Epidermal melanocyte (primary cell): ENCODE measurements at regions not wholly inside any gene's neighbourhood (a gene's known extent, or its start where the extent isn't known, plus 50 kb on each side); places are given as distances from the start of the nearest gene placed in this dataset.

Source experiments
- DNase-seq: peaks from one replicate; pipeline ENCODE4 v3.0.0; 2011; ENCODE audit warnings: low spot score; ENCODE audit not compliant: insufficient read length

GRCh38 chr5:86875539-86875938, 257.8 kb downstream of the COX7C start:
- DNase-seq: no peak

GRCh38 chr5:86878250-86878649, 260.5 kb downstream of the COX7C start:
- no peak for DNase-seq

DNA sequence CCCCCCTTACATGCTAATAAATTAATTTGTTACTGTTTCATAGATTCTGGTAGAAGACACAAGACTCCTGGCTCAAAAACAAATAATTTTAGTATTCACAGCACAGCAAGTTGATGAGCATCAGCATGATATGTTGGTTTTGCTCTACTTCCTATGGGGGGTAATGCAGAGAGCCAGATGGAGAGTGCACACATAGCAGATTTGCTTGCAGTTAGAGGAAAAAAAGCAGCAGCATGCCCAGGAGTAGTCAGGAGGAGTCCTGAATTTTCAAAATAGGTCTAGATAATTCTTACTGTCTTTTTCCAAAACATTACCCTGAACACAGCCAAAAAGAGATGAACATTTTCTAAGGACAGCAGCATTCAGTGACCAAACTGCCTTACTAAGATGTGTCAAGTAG, 261.3 kb downstream of the COX7C start:
- DNase-seq: no peak

DNA sequence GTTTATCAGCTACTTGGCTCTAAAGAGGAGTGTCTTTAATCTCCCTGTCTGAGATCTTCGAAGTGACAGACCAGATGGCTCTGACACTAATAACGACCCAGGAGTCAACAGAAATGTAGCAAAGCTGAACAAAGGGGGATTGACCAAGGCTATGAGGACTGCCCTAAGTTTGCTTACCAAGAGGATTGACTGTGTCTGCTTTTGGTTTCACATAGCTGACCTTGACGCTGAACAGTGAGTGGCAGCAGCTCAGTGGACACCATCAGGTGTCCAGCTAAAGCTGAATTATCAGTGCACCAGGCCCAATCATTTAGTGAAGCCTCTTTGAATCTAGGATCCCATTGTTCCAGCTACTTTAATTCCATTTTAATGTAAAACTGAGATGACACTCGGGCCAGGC, 262.6 kb downstream of the COX7C start:
- no peak for DNase-seq

- peak; percentile 57 for DNase-seq
Measured at GRCh38 chr5:86880785-86881492, 263.2 kb downstream of the COX7C start.

DNA sequence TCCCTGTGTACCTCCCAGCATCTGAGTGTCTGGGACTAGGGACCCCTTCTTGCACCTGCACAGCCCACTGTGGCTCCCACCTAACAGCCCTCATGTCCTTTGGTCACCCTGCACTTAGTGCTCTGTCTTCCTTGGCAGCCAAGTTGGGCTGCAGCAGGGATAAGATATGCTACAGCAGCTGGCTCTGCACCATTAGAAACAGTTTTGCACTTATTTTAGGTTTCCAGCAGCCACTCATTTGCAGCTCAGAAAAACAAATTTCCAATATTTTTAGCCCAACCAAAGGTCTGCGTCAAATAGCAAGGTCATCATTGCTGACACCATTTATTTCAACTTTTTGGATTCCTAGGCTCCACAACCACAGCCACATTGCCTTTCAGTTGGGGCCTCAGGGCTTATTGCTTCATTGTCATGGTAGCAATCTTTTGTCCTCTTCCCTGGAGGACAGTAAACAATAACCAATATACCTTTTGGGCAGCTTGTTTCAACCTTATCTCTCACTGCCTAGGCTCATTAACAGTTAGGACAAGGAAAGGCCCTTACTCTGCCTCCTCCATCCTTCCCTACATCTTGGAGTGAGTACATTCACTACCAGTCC, 263.9 kb downstream of the COX7C start:
- DNase-seq: no peak

DNA sequence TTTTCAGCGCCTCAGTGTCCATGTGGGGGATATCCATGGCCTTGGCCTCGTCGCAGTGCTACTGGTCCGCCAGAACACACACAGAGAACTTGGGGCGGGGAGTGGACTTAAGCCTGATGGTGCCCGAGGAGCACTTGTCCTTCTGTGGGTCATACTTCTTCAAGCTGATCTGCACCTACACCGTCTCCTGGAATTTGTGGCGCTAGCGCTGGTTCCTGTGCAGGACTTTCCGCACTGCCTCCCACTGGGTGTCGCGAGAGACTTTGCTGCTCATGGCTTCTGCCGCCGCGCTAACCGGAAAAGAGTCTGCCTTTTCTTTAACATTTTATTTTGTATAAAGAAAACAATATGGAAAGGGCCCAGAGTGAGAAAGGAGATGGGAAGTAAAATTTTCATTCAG, 266.9 kb downstream of the COX7C start:
- DNase-seq: no peak

- DNase-seq: no peak
Measured at GRCh38 chr5:86885011-86885410, 267.3 kb downstream of the COX7C start.

DNA sequence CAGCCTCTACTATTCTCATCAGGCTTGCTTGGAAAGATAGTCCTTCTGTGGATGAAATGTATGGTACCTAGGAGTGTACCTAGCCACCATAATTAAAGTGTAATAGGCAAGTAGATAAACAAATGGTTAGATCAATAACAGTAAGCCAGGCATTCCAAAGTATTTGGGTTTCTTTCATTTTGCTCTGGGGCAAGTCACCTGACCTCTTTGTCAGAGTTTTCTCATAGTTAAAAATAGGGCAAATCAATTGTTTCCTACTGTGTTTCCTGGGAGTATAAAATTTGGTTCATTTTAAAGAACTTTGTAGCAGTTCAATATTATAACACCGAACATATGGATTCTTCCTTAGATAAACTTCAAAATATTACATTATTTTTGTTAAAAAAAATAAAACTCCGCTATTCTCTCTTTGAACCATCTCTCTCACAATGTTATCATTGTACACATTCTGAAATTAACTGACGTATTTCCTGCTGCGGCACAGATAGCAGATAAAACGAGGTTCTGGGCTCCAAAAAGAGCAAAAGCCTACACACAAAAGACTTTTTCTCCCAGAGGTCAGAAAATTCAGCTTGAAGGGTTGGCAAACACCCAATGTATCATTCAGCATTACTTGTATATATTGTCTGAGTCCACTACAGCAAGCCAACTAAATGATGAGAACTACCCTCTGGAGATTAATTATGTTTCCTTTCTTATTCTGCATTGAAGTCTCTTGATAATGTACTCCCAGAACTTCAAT, 267.9 kb downstream of the COX7C start:
- peak; percentile 25 for DNase-seq

- no peak for DNase-seq
Measured at GRCh38 chr5:86890375-86890774, 272.6 kb downstream of the COX7C start.

- no peak for DNase-seq
Measured at GRCh38 chr5:86894056-86894455, 276.3 kb downstream of the COX7C start.

GRCh38 chr5:86896916-86897315, 279.2 kb downstream of the COX7C start:
- no peak for DNase-seq

DNA sequence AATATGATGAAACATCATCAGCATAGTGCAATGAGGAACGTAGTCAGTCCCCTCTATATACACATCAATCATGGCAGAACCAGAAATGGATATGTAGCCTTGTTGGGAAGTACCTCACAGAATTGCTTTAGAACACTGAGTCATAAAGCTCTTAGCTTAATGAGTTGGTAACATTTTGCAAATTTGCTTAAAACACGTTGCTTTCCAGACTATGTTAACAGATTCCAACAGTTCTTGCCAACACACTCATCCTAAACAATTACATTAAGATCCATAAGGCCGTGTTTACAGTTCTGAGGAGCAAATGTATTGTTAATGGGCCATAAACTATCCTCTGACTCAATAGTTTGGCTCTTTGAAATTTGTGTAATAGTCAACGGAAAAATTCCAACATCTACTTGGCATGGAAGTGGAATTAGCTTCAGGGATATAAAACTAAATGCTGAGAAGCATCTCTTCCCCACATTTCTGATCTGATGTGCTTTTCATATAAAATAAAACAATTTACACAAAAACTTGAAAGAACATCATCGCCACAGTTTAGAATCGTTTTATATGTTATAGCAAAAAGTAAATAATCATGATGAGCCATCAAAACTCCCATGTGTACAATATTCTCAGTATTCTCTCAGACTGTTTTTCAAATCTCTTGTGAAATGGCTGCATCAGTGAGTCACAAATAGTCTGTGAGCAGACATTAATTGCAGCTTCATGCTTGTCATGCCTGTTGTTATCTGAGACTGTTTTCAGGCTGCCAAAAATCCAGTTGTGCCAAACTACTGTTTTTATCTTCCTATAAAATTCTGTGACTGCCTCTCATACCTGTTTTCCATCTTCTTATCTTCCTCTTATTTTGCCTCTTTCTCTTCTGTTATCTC, 291.9 kb downstream of the COX7C start:
- DNase-seq: no peak

DNA sequence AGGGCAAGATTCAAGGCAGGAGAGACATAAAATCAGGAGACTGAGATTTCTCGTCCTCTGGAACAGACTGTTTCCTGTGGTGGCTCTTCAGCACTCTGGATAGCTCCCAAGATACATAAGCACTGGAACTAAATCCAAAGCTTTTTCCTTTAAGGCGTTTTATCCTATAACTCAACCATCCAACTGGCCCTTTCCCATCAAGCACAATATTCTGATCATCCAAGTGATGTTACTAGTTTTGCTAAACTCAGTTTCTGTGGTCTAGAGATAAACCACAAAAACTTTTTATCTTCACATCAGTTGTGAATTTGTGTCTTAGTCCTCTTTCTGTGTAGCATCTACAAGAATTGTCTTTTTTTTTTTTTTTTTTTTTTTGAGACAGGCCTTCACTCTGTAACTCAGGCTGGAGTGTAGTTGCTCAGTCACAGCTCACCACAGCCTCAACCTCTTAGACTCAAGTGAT, 299.4 kb downstream of the COX7C start:
- peak; percentile 17 for DNase-seq

DNA sequence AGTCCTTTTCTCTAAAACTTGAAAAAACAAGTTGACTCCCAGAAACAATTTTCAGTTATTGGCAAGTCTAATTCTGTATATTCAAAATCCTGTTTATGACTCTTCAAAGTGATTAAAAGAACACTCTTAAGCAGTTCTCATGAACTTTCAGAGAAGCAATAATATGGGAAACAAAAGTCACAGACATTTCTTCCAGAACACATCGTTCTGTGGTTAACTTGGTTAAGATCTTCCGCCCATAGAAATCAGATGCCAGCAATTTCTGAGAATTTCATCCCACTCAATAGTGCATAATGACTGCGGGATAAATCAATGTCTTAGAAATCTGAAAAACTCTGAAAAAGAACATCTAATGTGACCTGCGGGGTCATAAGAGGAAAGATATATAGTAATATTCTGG, 300.5 kb downstream of the COX7C start:
- DNase-seq: no peak

DNA sequence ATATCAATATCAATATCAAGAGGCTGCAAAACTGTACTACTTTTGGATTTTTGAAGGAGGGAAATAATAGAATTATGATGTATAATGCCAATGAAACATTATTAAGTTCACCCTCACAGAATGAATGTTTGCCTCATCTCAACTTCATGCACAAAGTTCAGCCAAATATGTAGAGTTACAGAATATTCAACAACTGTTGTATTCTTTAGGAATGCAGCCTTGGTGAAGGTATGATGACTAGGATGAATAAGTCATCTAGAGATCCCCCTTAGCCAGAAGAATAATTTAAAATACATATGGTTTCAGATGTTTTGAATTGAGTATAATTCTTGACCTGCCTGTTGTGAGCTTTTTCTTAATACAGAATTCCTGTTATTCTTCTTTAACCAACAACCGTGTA, 308.3 kb downstream of the COX7C start:
- DNase-seq: no peak

- DNase-seq: no peak
Measured at GRCh38 chr5:86929123-86929766, 311.5 kb downstream of the COX7C start.

DNA sequence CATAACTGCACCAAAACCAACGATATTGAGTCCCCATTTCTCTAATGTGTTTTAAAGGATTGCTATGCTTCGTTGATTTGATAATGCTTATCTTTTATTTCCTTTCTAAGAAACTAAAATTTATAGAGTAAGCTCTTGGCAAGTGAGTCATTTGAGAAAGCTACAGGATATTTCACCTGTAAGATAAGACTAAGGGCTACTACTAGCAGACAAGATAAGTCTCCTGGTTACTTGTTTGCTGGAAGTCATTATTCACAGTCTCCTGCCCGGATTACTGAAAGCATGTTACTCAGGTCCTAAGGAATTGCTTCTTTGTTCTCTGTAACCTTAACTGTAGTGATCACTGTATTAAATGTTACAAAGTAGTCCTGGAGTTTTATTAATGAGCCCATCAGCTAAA, 315.9 kb upstream of the RASA1 start:
- DNase-seq: no peak

- no peak for DNase-seq
Measured at GRCh38 chr5:86964889-86965288, 302.8 kb upstream of the RASA1 start.

DNA sequence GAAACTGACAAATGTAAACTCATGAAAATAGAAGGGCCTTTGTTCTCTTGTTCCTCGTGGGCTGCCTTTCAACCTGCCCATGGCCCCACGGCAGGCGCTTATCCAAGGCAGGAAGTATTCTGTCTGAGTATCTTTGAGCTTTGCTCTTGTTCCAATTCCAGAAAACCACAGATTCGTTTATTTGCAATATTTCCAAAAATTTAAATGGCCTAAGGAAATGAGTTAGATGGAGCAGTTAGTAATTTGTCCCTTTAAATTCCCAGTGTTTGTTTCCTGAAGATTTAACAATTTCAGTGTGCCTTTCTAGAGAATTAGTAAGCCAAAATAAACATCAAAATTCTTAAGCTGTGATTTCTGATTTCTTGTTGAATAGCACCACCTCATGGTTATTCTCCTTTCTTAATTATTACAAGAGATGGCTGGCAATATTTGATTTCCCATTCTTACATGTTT, 299.4 kb upstream of the RASA1 start:
- peak; percentile 19 for DNase-seq

DNA sequence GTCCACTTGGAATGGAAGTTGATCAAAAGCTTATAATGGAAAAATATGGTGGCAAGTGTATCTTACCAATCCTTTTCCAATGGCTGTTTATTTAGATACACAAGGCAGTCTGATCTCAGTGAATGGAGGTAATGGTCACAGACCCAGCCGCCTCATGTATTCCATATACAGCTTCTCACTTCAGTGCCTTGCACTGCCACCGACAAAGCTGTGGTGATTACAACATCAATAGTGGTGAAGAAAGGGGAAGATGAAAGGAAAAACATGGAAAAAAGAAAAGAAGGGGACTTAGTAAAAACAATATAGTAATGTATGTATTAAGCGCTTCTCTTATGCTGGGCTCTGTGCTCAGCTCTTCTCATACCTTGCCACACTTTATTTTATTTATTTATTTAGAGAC, 297.3 kb upstream of the RASA1 start:
- DNase-seq: no peak
